Colonic mucosa (tissue), 4 donors: ENCODE measurements at regions not wholly inside any gene's neighbourhood (a gene's known extent, or its start where the extent isn't known, plus 50 kb on each side); places are given as distances from the start of the nearest gene placed in this dataset.

ENCODE experiments used
- DNase-seq: peaks from one replicate; pipeline ENCODE4 v3.0.0-alpha.2; 2020
- H3K27ac ChIP-seq: fragments of 200-600 bp; one replicate; pipeline ENCODE4 v1.8.0; 2021
- H3K27me3 ChIP-seq: fragments of 200-600 bp; one replicate; pipeline ENCODE4 v1.8.0; 2021
- H3K36me3 ChIP-seq: fragments of 200-600 bp; one replicate; pipeline ENCODE4 v1.8.0; 2021
- H3K4me1 ChIP-seq: fragments of 200-600 bp; one replicate; pipeline ENCODE4 v1.8.0; 2021; ENCODE audit warnings: mild to moderate bottlenecking
- H3K4me3 ChIP-seq: fragments of 200-600 bp; one replicate; pipeline ENCODE4 v1.8.0; 2021
- H3K9ac ChIP-seq, 2 donors: one replicate each; pipeline ENCODE4 v1.7.0; 2013; ENCODE audit warnings: control low read depth in 2 of 2, low read depth in 2 of 2, low read length in 2 of 2
- H3K9me3 ChIP-seq: fragments of 200-600 bp; one replicate; pipeline ENCODE4 v1.8.0; 2021
- CTCF ChIP-seq: fragments of 200-600 bp; IDR thresholded peaks from one replicate; pipeline ENCODE4 v1.8.0; 2022; ENCODE audit warnings: antibody characterized with exemption, mild to moderate bottlenecking
- intact Hi-C: fragments of 100-400 bp; cut with DNase I; formaldehyde crosslinking; loops from one replicate; pipeline ENCODE4 v1.14.1; 2022
- donor health status: healthy.
- donor health status: DM: no; HTN: no; CAD: no.
- donor health status: DM: no; HTN: no; CAD: no.

- no peaks in the 10 kb centered on the region for H3K4me1 ChIP-seq
- intact Hi-C loops, result no loop called here
- DNase-seq, result no peak
- H3K4me3 ChIP-seq, result no peak overlapping the region
- H3K27ac ChIP-seq, result no peak overlapping the region
- TF ChIP-seq CTCF, result no peak
- no peak overlapping the region for H3K9ac ChIP-seq
- H3K9me3 ChIP-seq, result no peaks in the 10 kb centered on the region
- no peaks in the 10 kb centered on the region for H3K27me3 ChIP-seq
- H3K36me3 ChIP-seq, result no peaks in the 10 kb centered on the region
Measured at GRCh38 chr1:72846476-72847278, 564.3 kb upstream of the NEGR1 start.

- TF ChIP-seq CTCF, result no peak
- Histone ChIP-seq H3K27ac (no peak overlapping the region), H3K9me3 (no peaks in the 10 kb centered on the region), H3K4me1 (no peaks in the 10 kb centered on the region), H3K36me3 (no peaks in the 10 kb centered on the region), H3K4me3 (no peak overlapping the region), H3K27me3 (no peaks in the 10 kb centered on the region), H3K9ac (no peak overlapping the region)
- no peak for DNase-seq
- intact Hi-C loops, result no loop called here
Measured at GRCh38 chr1:72845981-72846380, 563.6 kb upstream of the NEGR1 start.

- DNase-seq, result no peak
- H3K4me3 ChIP-seq, result no peak overlapping the region
- H3K27me3 ChIP-seq, result no peaks in the 10 kb centered on the region
- intact Hi-C loops, result no loop called here
- H3K9ac ChIP-seq, result no peak overlapping the region
- H3K4me1 ChIP-seq, result no peaks in the 10 kb centered on the region
- no peaks in the 10 kb centered on the region for H3K9me3 ChIP-seq
- no peaks in the 10 kb centered on the region for H3K36me3 ChIP-seq
- TF ChIP-seq CTCF, result no peak
- H3K27ac ChIP-seq, result no peak overlapping the region
Measured at GRCh38 chr1:72845381-72845780, 563.0 kb upstream of the NEGR1 start.

- Histone ChIP-seq H3K9ac (no peak overlapping the region), H3K27ac (no peak overlapping the region), H3K36me3 (no peaks in the 10 kb centered on the region), H3K27me3 (no peaks in the 10 kb centered on the region), H3K4me3 (no peak overlapping the region), H3K4me1 (no peaks in the 10 kb centered on the region), H3K9me3 (no peaks in the 10 kb centered on the region)
- DNase-seq, result no peak
- intact Hi-C loops, result loop anchor here (5.0 kb wide), 1 partner anchor 1345 kb away; no protein-coding TSS in a partner anchor
- no peak for TF ChIP-seq CTCF
Measured at GRCh38 chr1:72837781-72838180, 555.4 kb upstream of the NEGR1 start.

GRCh38 chr1:72830606-72831390 is 548.5 kb upstream of the NEGR1 start:
- H3K36me3 ChIP-seq, result no peaks in the 10 kb centered on the region
- no peaks in the 10 kb centered on the region for H3K27me3 ChIP-seq
- DNase-seq, result no peak
- TF ChIP-seq CTCF, result no peak
- no peak overlapping the region for H3K9ac ChIP-seq
- H3K27ac ChIP-seq, result no peak overlapping the region
- H3K9me3 ChIP-seq, result no peaks in the 10 kb centered on the region
- no peak overlapping the region for H3K4me3 ChIP-seq
- no peaks in the 10 kb centered on the region for H3K4me1 ChIP-seq
- intact Hi-C loops, result no loop called here
